H1 (cell line): ENCODE measurements at regions not wholly inside any gene's neighbourhood (a gene's known extent, or its start where the extent isn't known, plus 50 kb on each side); places are given as distances from the start of the nearest gene placed in this dataset.

ENCODE experiments used
- CTCF ChIA-PET: fragments of 300-600 bp; sonication (Branson Sonifier 250); formaldehyde crosslinking; loops from one replicate; lab custom pipeline; 2021; ENCODE audit not compliant: partially characterized antibody; lab: Charles Lee
- POLR2A ChIA-PET: fragments of 300-600 bp; sonication (Branson Sonifier 250); formaldehyde crosslinking; loops from one replicate; lab custom pipeline; 2021; ENCODE audit warnings: inconsistent platforms; ENCODE audit not compliant: partially characterized antibody; lab: Charles Lee
- DNase-seq, 2 experiments: peaks; one replicate each; pipeline versions ENCODE4 v3.0.0 to v3.0.0-alpha.2; 2010 to 2022; ENCODE audit warnings: low spot score in 2 of 2, low read depth in 1 of 2, mixed read lengths in 1 of 2
- FAIRE-seq: peaks from 2 replicates; lab custom pipeline; 2011; peaks lifted over from hg19 to GRCh38; lab: Jason Lieb, UNC
- H2AFZ ChIP-seq: 2 replicates; pipeline ENCODE4 v1.8.1; 2012; ENCODE audit warnings: low read length, inconsistent platforms
- H2AK5ac ChIP-seq: 2 replicates; pipeline ENCODE4 v1.6.1; 2013; ENCODE audit warnings: low read depth, low read length
- H2BK120ac ChIP-seq: replicated peaks from 2 replicates; pipeline ENCODE3; 2013; ENCODE audit warnings: low read depth, low read length, inconsistent platforms
- H2BK12ac ChIP-seq: 2 replicates; pipeline ENCODE4 v1.6.1; 2013; ENCODE audit warnings: low read depth, low read length
- H2BK15ac ChIP-seq: 2 replicates; pipeline ENCODE4 v1.6.1; 2013; ENCODE audit warnings: low read length
- H2BK20ac ChIP-seq: 2 replicates; pipeline ENCODE4 v1.6.1; 2013; ENCODE audit warnings: low read length
- H2BK5ac ChIP-seq: 2 replicates; pipeline ENCODE4 v1.6.1; 2013; ENCODE audit warnings: low read depth, low read length
- H3K14ac ChIP-seq: 2 replicates; pipeline ENCODE4 v1.6.1; 2013; ENCODE audit warnings: inconsistent platforms; ENCODE audit not compliant: insufficient read length
- H3K18ac ChIP-seq: 2 replicates; pipeline ENCODE4 v1.6.1; 2013; ENCODE audit warnings: low read length; ENCODE audit errors: extremely low read depth
- H3K23ac ChIP-seq: 2 replicates; pipeline ENCODE4 v1.6.1; 2013; ENCODE audit warnings: inconsistent platforms; ENCODE audit not compliant: insufficient read length
- H3K23me2 ChIP-seq: 2 replicates; pipeline ENCODE4 v1.6.1; 2013; ENCODE audit warnings: low read depth, low read length
- H3K27ac ChIP-seq: 2 replicates; pipeline ENCODE4 v1.6.1; 2011; ENCODE audit warnings: low read depth, low read length, inconsistent platforms
- H3K27me3 ChIP-seq, 4 experiments: replicated peaks in 1 of 4; 1 replicate in 1 of 4; 2 replicates in 3 of 4; pipeline versions ENCODE4 v1.6.1 to v1.8.1; 2011 to 2013; ENCODE audit warnings: low read length in 3 of 4, mild to moderate bottlenecking in 3 of 4, inconsistent platforms in 2 of 4, mixed read lengths in 2 of 4, moderate library complexity in 1 of 4; ENCODE audit not compliant: control insufficient read depth in 3 of 4, insufficient read depth in 3 of 4; ENCODE audit errors: extremely low read depth in 1 of 4
- H3K36me3 ChIP-seq, 4 experiments: 2 replicates each; pipeline versions ENCODE4 v1.6.1 to v1.8.1; 2011 to 2013; ENCODE audit warnings: mild to moderate bottlenecking in 4 of 4, low read length in 3 of 4, moderate library complexity in 2 of 4, control low read depth in 1 of 4, inconsistent platforms in 1 of 4; ENCODE audit not compliant: insufficient read depth in 4 of 4, control insufficient read depth in 2 of 4
- H3K4ac ChIP-seq: replicated peaks from 2 replicates; pipeline ENCODE3; 2013; ENCODE audit warnings: low read length, low read depth, mixed read lengths, inconsistent platforms; ENCODE audit not compliant: insufficient read length
- H3K4me1 ChIP-seq, 4 experiments: replicated peaks in 1 of 4; 1 replicate in 1 of 4; 2 replicates in 3 of 4; pipeline versions ENCODE4 v1.6.1 to v1.8.1; 2011 to 2013; ENCODE audit warnings: low read length in 3 of 4, inconsistent platforms in 2 of 4, mixed read lengths in 1 of 4; ENCODE audit not compliant: insufficient read depth in 4 of 4, control insufficient read depth in 3 of 4
- H3K4me2 ChIP-seq, 2 experiments: 2 replicates each; pipeline versions ENCODE4 v1.6.1 to v1.8.1; 2011 to 2013; ENCODE audit warnings: low read depth in 2 of 2, low read length in 2 of 2, control low read depth in 1 of 2, inconsistent platforms in 1 of 2, mild to moderate bottlenecking in 1 of 2; ENCODE audit not compliant: insufficient read depth in 1 of 2
- H3K4me3 ChIP-seq, 4 experiments: fragments of 200-600, 300-600 bp in 1 of 4; sonication (generic), shearing (Covaris generic), sonication (Bioruptor Twin) in 1 of 4; 2 replicates each; pipeline versions ENCODE4 v1.5.1 to v1.8.1; 2011 to 2016; ENCODE audit warnings: low read length in 4 of 4, low read depth in 3 of 4, control low read depth in 2 of 4, inconsistent platforms in 2 of 4, mild to moderate bottlenecking in 2 of 4, mixed read lengths in 1 of 4, moderate library complexity in 1 of 4; ENCODE audit not compliant: insufficient read depth in 2 of 4; ENCODE audit errors: extremely low read depth in 1 of 4
- H3K56ac ChIP-seq: replicated peaks from 2 replicates; pipeline ENCODE3; 2013; ENCODE audit warnings: low read depth, mild to moderate bottlenecking, mixed read lengths, low read length, inconsistent platforms; ENCODE audit not compliant: insufficient read length
- H3K79me1 ChIP-seq: 2 replicates; pipeline ENCODE4 v1.6.1; 2013; ENCODE audit warnings: low read depth, low read length, control low read depth
- H3K79me2 ChIP-seq, 2 experiments: 2 replicates each; pipeline versions ENCODE4 v1.6.1 to v1.8.1; 2012 to 2013; ENCODE audit warnings: low read length in 2 of 2, mild to moderate bottlenecking in 2 of 2, inconsistent platforms in 1 of 2; ENCODE audit not compliant: insufficient read depth in 2 of 2, control insufficient read depth in 1 of 2
- H3K9ac ChIP-seq, 4 experiments: replicated peaks in 1 of 4; 1 replicate in 1 of 4; 2 replicates in 3 of 4; pipeline versions ENCODE4 v1.6.1 to v1.8.1; 2011 to 2013; ENCODE audit warnings: low read depth in 3 of 4, low read length in 3 of 4, control low read depth in 2 of 4, mild to moderate bottlenecking in 2 of 4, moderate library complexity in 2 of 4, inconsistent platforms in 1 of 4; ENCODE audit errors: extremely low read depth in 1 of 4
- H3K9me3 ChIP-seq, 2 experiments: 2 replicates each; pipeline versions ENCODE4 v1.6.1 to v1.8.1; 2012 to 2013; ENCODE audit warnings: mild to moderate bottlenecking in 2 of 2, moderate library complexity in 2 of 2, control low read depth in 1 of 2, inconsistent platforms in 1 of 2, low read depth in 1 of 2, low read length in 1 of 2, mixed read lengths in 1 of 2; ENCODE audit not compliant: insufficient read depth in 2 of 2
- H4K20me1 ChIP-seq, 2 experiments: replicated peaks in 1 of 2; 2 replicates each; pipeline versions ENCODE3 to v1.8.1; 2011 to 2013; ENCODE audit warnings: inconsistent platforms in 2 of 2, low read length in 2 of 2, mild to moderate bottlenecking in 1 of 2; ENCODE audit not compliant: insufficient read depth in 2 of 2, control insufficient read depth in 1 of 2
- H4K5ac ChIP-seq: 2 replicates; pipeline ENCODE4 v1.6.1; 2013; ENCODE audit warnings: low read length, low read depth, mixed read lengths, inconsistent platforms; ENCODE audit not compliant: insufficient read length
- H4K8ac ChIP-seq: 2 replicates; pipeline ENCODE4 v1.8.0; 2013; ENCODE audit warnings: mild to moderate bottlenecking, moderate library complexity, low read length, inconsistent platforms; ENCODE audit not compliant: insufficient read depth; ENCODE audit errors: extremely low read depth
- H4K91ac ChIP-seq: replicated peaks from 2 replicates; pipeline ENCODE3; 2013; ENCODE audit warnings: low read length, mixed read lengths, inconsistent platforms; ENCODE audit not compliant: insufficient read length
- GTF2F1 ChIP-seq: IDR thresholded peaks from 2 replicates; pipeline ENCODE4 v1.6.1; 2012; ENCODE audit warnings: low read depth, low read length, improper control_type of control experiment, borderline replicate concordance
- KDM1A ChIP-seq: fragments of 200-600, 300-600 bp; sonication (generic); IDR thresholded peaks from 2 replicates; pipeline ENCODE4 v1.7.1; 2016; ENCODE audit warnings: mild to moderate bottlenecking, low read length, borderline replicate concordance
- KDM5A ChIP-seq: fragments of 200-600 bp; IDR thresholded peaks from 2 replicates; pipeline ENCODE4 v1.7.1; 2012; ENCODE audit warnings: mild to moderate bottlenecking, low read length, inconsistent platforms, mixed read lengths
- RFX5 ChIP-seq: IDR thresholded peaks from 2 replicates; pipeline ENCODE4 v1.6.1; 2011; ENCODE audit warnings: low read depth, low read length, improper control_type of control experiment, borderline replicate concordance
- TCF12 ChIP-seq: IDR thresholded peaks from 2 replicates; pipeline ENCODE4 v1.6.1; 2011; ENCODE audit warnings: low read depth, mild to moderate bottlenecking, low read length
- WGBS, 2 experiments: shearing (Covaris generic) in 1 of 2; methylation state at CpG; one replicate each; pipeline versions ENCODE4 v1.1.6 to v1.1.7; 2013 to 2015; ENCODE audit warnings: low lambda C conversion rate in 2 of 2, mixed read lengths in 2 of 2, inconsistent platforms in 1 of 2, low coverage in 1 of 2, missing lambda C conversion rate in 1 of 2; ENCODE audit not compliant: insufficient replicate concordance in 2 of 2, insufficient coverage in 1 of 2, insufficient read length in 1 of 2; ENCODE audit errors: extremely low coverage in 1 of 2, missing lambda C conversion rate in 1 of 2; 5-methylcytosine and 5-hydroxymethylcytosine counted together
- TF ChIP-seq, protein P1 (sequence below): IDR thresholded peaks from 2 replicates; pipeline ENCODE4 v1.6.1; 2012; ENCODE audit warnings: inconsistent platforms

DNA sequence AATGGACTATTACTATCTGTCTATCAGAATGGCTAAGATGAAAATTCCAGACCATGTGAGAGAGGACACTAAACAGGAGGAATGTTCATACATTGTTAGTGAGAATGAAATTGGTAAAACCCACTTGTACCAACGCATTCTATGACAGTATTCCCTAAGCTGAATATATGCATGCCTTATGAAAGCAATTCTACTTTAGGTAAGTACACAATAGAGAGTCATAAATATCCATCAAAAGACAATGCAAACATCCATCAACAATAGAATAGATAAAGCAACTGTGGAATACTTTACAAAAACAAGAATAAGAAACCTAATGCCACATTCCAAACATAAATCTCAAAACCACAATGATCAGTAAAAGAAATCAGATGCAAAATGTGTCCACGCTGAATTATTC lies 529.3 kb downstream of the ANKRD50 start:
- no peak overlapping the region for H3K27ac ChIP-seq
- no peak overlapping the region for H2AFZ ChIP-seq
- H2BK15ac ChIP-seq: no peak overlapping the region
- no peak overlapping the region for H4K8ac ChIP-seq
- no peak for FAIRE-seq
- no peak overlapping the region for H2BK120ac ChIP-seq
- H3K14ac ChIP-seq: no peak overlapping the region
- H2BK5ac ChIP-seq: no peak overlapping the region
- no peaks in the 10 kb centered on the region for H3K79me2 ChIP-seq
- CTCF ChIA-PET: no interaction called here
- H4K91ac ChIP-seq: no peak overlapping the region
- H3K9ac ChIP-seq: no peak overlapping the region
- no peak overlapping the region for H3K56ac ChIP-seq
- H3K27me3 ChIP-seq: no peaks in the 10 kb centered on the region
- H2BK12ac ChIP-seq: no peak overlapping the region
- no peaks in the 10 kb centered on the region for H3K79me1 ChIP-seq
- no peak overlapping the region for H3K4me2 ChIP-seq
- H4K5ac ChIP-seq: no peak overlapping the region
- no peaks in the 10 kb centered on the region for H3K9me3 ChIP-seq
- H3K36me3 ChIP-seq: no peaks in the 10 kb centered on the region
- H3K23ac ChIP-seq: no peak overlapping the region
- POLR2A ChIA-PET: no interaction called here
- no peaks in the 10 kb centered on the region for H3K23me2 ChIP-seq
- no peaks in the 10 kb centered on the region for H4K20me1 ChIP-seq
- H2BK20ac ChIP-seq: no peak overlapping the region
- no peak overlapping the region for H3K4ac ChIP-seq
- no peak for DNase-seq
- peaks cover 0 to 2% (median 0%) of the 10 kb centered on the region in 4 experiments; a peak in 2 of 7 replicates for H3K4me1 ChIP-seq
- H3K18ac ChIP-seq: no peak overlapping the region
- H2AK5ac ChIP-seq: no peak overlapping the region
- no peak overlapping the region for H3K4me3 ChIP-seq
- 85% methylated on average over 2 of the region's 2 CpGs; no CpG with 5 or more reads in 1 of the 2 experiments for WGBS, 2 experiments
- TF ChIP-seq KDM5A: no peak
- no peak for TF ChIP-seq RFX5
- no peak for TF ChIP-seq GTF2F1
- TF ChIP-seq KDM1A: no peak
- TF ChIP-seq TCF12: no peak
- TF ChIP-seq, protein P1, sequence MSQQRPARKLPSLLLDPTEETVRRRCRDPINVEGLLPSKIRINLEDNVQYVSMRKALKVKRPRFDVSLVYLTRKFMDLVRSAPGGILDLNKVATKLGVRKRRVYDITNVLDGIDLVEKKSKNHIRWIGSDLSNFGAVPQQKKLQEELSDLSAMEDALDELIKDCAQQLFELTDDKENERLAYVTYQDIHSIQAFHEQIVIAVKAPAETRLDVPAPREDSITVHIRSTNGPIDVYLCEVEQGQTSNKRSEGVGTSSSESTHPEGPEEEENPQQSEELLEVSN: no peak
